Suprapubic skin (tissue), 4 donors: ENCODE measurements at regions not wholly inside any gene's neighbourhood (a gene's known extent, or its start where the extent isn't known, plus 50 kb on each side); places are given as distances from the start of the nearest gene placed in this dataset.

Experiments
- POLR2A ChIP-seq, 2 donors: fragments of 450-650 bp; IDR thresholded peaks; one replicate each; pipeline ENCODE4 v1.6.1; 2017; ENCODE audit warnings: antibody characterized with exemption in 2 of 2, mild to moderate bottlenecking in 2 of 2, moderate library complexity in 2 of 2
- POLR2AphosphoS5 ChIP-seq, 3 donors: sonication (generic); formaldehyde crosslinking; IDR thresholded peaks; one replicate each; pipeline ENCODE4 v1.6.1; 2017; ENCODE audit warnings: antibody characterized with exemption in 3 of 3
- TF ChIP-seq, protein P1 (sequence below), 2 donors: fragments of 200-600 bp in 1 of 2; fragments of 450-650 bp in 1 of 2; sonication (generic) in 1 of 2; IDR thresholded peaks; one replicate each; pipeline ENCODE4 v1.5.1; 2016 to 2019; ENCODE audit warnings: antibody characterized with exemption in 2 of 2, mild to moderate bottlenecking in 1 of 2, moderate library complexity in 1 of 2

DNA sequence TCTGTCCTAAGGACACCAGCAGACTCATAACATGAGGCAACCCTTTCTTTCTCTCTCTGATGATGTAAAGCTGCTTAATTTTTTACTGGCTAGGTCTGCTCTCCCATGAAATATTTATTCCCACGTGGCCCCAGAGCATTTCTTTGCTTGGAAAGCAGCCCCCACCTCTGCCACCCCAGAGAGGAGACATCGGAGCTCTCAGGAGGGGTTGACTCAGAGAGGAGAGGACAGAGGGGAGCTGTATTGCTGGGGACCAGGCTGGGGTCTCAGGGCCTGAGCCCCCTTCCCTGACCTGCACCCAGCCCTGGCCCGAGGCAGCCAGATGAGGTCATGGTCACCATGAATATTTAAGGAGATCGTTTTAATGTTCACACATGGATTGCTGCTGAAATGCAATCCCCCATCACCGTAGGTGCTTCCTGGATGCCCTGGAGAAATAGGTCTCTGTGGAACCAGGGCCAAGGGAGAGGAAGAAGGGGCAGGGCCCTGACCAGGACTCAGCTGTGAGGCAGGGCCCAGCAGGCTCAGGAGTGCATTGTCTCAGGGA is 117.5 kb downstream of the DLL1 start:
- TF ChIP-seq POLR2A (IDR thresholded peaks at IDR 0.05) (no peak), POLR2AphosphoS5 (IDR thresholded peaks at IDR 0.05) (no peak)
- TF ChIP-seq, protein P1, sequence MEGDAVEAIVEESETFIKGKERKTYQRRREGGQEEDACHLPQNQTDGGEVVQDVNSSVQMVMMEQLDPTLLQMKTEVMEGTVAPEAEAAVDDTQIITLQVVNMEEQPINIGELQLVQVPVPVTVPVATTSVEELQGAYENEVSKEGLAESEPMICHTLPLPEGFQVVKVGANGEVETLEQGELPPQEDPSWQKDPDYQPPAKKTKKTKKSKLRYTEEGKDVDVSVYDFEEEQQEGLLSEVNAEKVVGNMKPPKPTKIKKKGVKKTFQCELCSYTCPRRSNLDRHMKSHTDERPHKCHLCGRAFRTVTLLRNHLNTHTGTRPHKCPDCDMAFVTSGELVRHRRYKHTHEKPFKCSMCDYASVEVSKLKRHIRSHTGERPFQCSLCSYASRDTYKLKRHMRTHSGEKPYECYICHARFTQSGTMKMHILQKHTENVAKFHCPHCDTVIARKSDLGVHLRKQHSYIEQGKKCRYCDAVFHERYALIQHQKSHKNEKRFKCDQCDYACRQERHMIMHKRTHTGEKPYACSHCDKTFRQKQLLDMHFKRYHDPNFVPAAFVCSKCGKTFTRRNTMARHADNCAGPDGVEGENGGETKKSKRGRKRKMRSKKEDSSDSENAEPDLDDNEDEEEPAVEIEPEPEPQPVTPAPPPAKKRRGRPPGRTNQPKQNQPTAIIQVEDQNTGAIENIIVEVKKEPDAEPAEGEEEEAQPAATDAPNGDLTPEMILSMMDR (IDR thresholded peaks at IDR 0.05), result no peak
